Adipocyte (in vitro differentiated cells): ENCODE measurements at regions not wholly inside any gene's neighbourhood (a gene's known extent, or its start where the extent isn't known, plus 50 kb on each side); places are given as distances from the start of the nearest gene placed in this dataset.
"Not testable (repeated sequence)": the region's sequence is repeated elsewhere in the genome, so short reads cannot be mapped to it uniquely, and the experiment has no call there.

Experiments
- DNase-seq: peaks from one replicate; pipeline ENCODE4 v3.0.0-alpha.2; 2015; ENCODE audit warnings: low read depth
- H3K27me3 ChIP-seq: replicated peaks from 2 replicates; pipeline ENCODE4 v1.7.0; 2013; ENCODE audit warnings: mild to moderate bottlenecking, low read length, moderate library complexity; ENCODE audit not compliant: control insufficient read depth, insufficient read depth
- H3K36me3 ChIP-seq: 2 replicates; pipeline ENCODE4 v1.7.0; 2013; ENCODE audit warnings: low read length, mild to moderate bottlenecking, moderate library complexity; ENCODE audit not compliant: control insufficient read depth, insufficient read depth, severe bottlenecking
- H3K4me1 ChIP-seq: 2 replicates; pipeline ENCODE4 v1.7.0; 2013; ENCODE audit warnings: mild to moderate bottlenecking, low read length, moderate library complexity; ENCODE audit not compliant: control insufficient read depth, insufficient read depth
- H3K4me3 ChIP-seq: 2 replicates; pipeline ENCODE4 v1.7.0; 2013; ENCODE audit warnings: mild to moderate bottlenecking, low read length, moderate library complexity
- H3K9ac ChIP-seq: 2 replicates; pipeline ENCODE4 v1.7.0; 2013; ENCODE audit warnings: mild to moderate bottlenecking, low read length, moderate library complexity
- H3K9me3 ChIP-seq: 2 replicates; pipeline ENCODE4 v1.7.0; 2013; ENCODE audit warnings: mild to moderate bottlenecking, low read length, moderate library complexity; ENCODE audit not compliant: control insufficient read depth

GRCh38 chr5:89307141-89307540, 424.2 kb upstream of the MEF2C start:
- not testable (repeated sequence) for H3K27me3 ChIP-seq, H3K4me3 ChIP-seq, H3K9ac ChIP-seq, H3K36me3 ChIP-seq, H3K9me3 ChIP-seq, DNase-seq, H3K4me1 ChIP-seq

DNA sequence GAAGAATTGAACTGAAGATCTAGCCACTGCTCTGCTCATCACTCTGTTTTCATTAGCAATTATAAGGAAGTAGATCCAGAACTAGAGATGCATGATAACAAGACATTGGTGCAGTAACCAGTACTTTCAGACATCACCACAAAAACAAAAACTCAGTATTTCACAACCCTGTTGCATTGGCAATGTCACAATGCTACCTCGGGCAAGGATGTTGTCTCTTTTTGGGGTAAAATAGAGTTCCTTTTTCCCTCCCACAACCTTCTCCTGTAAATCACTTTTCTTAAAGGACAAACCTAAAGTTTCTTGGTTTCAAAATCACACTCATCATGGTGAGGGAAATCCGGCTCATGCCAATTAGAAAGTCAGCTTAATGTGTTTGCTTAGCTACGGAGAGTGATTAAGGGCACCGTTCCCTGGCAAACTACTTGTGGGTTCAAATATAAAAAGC, 420.1 kb upstream of the MEF2C start:
- no peak overlapping the region for H3K4me3 ChIP-seq
- H3K9ac ChIP-seq = no peak overlapping the region
- no peak for DNase-seq
- no peaks in the 10 kb centered on the region for H3K36me3 ChIP-seq
- no peaks in the 10 kb centered on the region for H3K4me1 ChIP-seq
- no peaks in the 10 kb centered on the region for H3K9me3 ChIP-seq
- no peaks in the 10 kb centered on the region for H3K27me3 ChIP-seq

DNA sequence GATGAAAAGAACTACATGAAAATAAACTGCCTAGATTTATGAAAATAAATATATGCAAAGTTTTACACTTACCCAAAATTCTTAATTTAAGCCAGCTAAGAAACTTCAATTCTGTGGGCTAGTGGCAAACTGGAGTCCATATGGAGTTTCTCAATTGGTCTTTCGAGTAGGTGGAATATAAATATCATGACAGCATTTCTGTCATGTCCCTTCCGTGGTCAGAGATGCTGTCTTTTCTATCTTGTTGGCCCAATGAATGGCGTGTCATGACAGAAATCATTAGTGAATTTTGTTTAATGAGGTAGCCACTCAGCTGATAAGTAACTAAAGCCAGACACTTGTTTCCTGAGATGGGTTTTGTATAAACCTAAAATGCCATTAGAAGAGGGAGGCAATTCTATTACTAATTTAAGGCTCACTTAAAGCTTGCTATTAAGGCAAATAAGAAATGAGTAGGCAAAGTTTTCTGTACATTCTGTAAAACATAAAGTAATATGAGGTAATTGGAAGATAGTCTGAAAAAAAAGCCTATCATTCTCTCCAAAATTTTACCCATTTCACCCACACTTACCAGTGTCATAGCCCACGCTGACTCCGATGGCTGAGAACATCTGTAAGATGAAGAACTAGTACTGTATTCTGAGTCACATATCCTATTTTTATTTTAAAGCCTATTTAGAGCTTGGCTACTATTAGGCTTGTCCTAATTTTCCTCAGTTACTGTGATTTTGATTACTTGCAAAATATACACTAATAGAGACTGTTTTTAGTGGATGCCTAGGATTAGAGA, 419.3 kb upstream of the MEF2C start:
- no peaks in the 10 kb centered on the region for H3K27me3 ChIP-seq
- no peak for DNase-seq
- H3K36me3 ChIP-seq = no peaks in the 10 kb centered on the region
- no peaks in the 10 kb centered on the region for H3K4me1 ChIP-seq
- no peak overlapping the region for H3K4me3 ChIP-seq
- H3K9ac ChIP-seq = no peak overlapping the region
- H3K9me3 ChIP-seq = no peaks in the 10 kb centered on the region

DNA sequence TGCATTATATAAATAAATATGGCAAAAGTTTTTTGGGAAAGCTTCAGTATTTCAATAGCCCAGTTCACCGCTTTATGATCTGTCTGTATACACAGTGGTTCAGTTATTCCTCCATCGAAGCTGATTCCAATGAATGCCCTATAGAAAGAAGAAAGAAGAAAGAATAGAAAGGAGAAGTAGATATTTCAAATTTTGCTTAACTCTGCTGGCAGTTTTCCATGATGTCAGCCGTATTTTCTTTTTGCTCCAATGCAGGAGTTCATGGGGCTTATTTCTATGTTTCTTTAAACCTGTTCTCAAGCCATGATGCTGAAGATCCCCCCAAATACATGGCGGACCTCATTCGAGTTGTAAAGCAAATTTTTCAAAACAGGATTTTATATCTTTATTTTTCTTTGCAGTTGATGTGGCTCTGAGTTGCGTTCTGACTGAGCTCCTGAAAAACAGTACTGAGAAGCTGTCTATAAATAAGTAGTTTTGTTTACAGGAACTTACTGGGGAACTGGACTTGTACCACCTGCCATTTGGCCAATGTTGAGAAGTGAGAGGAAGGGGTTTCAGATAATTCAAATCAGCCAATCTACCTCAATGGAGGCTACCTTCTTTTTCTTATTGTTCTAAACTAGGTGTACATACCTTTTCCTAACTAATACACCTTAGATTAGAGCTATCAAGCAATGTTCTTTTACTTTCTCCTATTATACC, 418.5 kb upstream of the MEF2C start:
- Histone ChIP-seq H3K9me3 (no peaks in the 10 kb centered on the region), H3K4me1 (no peaks in the 10 kb centered on the region), H3K27me3 (no peaks in the 10 kb centered on the region), H3K4me3 (no peak overlapping the region), H3K9ac (no peak overlapping the region), H3K36me3 (no peaks in the 10 kb centered on the region)
- DNase-seq = no peak

- no peak overlapping the region for H3K4me3 ChIP-seq
Observed at GRCh38 chr5:89300426-89300970, 417.5 kb upstream of the MEF2C start.

GRCh38 chr5:89299998-89300397, 417.0 kb upstream of the MEF2C start:
- no peaks in the 10 kb centered on the region for H3K36me3 ChIP-seq
- no peaks in the 10 kb centered on the region for H3K9me3 ChIP-seq
- H3K9ac ChIP-seq = no peak overlapping the region
- no peak overlapping the region for H3K4me3 ChIP-seq
- no peaks in the 10 kb centered on the region for H3K27me3 ChIP-seq
- no peak for DNase-seq
- H3K4me1 ChIP-seq = no peaks in the 10 kb centered on the region

More at GRCh38 chr5:89300426-89300970, 417.5 kb upstream of the MEF2C start:
- Histone ChIP-seq H3K9me3 (no peaks in the 10 kb centered on the region), H3K27me3 (no peaks in the 10 kb centered on the region), H3K9ac (no peak overlapping the region), H3K4me1 (no peaks in the 10 kb centered on the region), H3K36me3 (no peaks in the 10 kb centered on the region)
- no peak for DNase-seq

- no peak for DNase-seq
- H3K27me3 ChIP-seq = no peaks in the 10 kb centered on the region
- H3K9me3 ChIP-seq = no peaks in the 10 kb centered on the region
- H3K4me3 ChIP-seq = no peak overlapping the region
- peaks cover 5% of the 10 kb centered on the region for H3K4me1 ChIP-seq
- H3K36me3 ChIP-seq = no peaks in the 10 kb centered on the region
- H3K9ac ChIP-seq = no peak overlapping the region
Observed at GRCh38 chr5:89297066-89297465, 414.1 kb upstream of the MEF2C start.

- Histone ChIP-seq H3K36me3 (no peaks in the 10 kb centered on the region), H3K4me3 (no peak overlapping the region), H3K9ac (no peak overlapping the region), H3K27me3 (no peaks in the 10 kb centered on the region), H3K4me1 (peaks cover 5% of the 10 kb centered on the region), H3K9me3 (no peaks in the 10 kb centered on the region)
- peak; percentile 79 for DNase-seq
Observed at GRCh38 chr5:89293810-89294209, 410.8 kb upstream of the MEF2C start.

GRCh38 chr5:89292487-89292886, 409.5 kb upstream of the MEF2C start:
- no peak for DNase-seq
- Histone ChIP-seq H3K4me1 (peaks cover 5% of the 10 kb centered on the region), H3K9me3 (no peaks in the 10 kb centered on the region), H3K4me3 (no peak overlapping the region), H3K27me3 (no peaks in the 10 kb centered on the region), H3K9ac (no peak overlapping the region), H3K36me3 (no peaks in the 10 kb centered on the region)

DNA sequence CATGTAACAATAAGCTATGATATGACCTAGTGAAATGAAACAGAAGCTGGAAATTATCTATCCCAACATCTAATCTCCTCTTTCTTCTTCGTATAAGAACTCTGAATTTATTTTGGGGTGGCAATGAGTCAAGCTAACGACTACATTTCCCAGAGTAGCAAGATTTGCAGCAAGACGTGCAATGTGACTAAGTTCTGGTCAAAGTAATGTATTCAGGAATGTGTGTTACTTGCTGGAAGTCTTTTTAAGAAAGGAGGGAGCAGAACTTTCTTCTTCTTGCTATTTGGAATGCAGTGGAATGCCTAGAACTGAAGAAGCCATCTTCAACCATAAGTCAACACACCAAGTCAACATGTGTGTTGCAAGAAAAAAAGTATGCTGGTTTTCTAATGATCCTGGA, 406.6 kb upstream of the MEF2C start:
- peak; percentile 48 for DNase-seq
- Histone ChIP-seq H3K4me1 (peaks cover 5% of the 10 kb centered on the region), H3K27me3 (no peaks in the 10 kb centered on the region), H3K9ac (no peak overlapping the region), H3K9me3 (no peaks in the 10 kb centered on the region), H3K4me3 (no peak overlapping the region), H3K36me3 (no peaks in the 10 kb centered on the region)

GRCh38 chr5:89287964-89288363, 405.0 kb upstream of the MEF2C start:
- Histone ChIP-seq H3K4me1 (peaks cover 1% of the 10 kb centered on the region), H3K27me3 (no peaks in the 10 kb centered on the region), H3K4me3 (no peak overlapping the region), H3K9ac (no peak overlapping the region), H3K9me3 (no peaks in the 10 kb centered on the region), H3K36me3 (no peaks in the 10 kb centered on the region)
- no peak for DNase-seq
